ENCODE measurements at regions not wholly inside any gene's neighbourhood (a gene's known extent, or its start where the extent isn't known, plus 50 kb on each side); places are given as distances from the start of the nearest gene placed in this dataset.

DNA sequence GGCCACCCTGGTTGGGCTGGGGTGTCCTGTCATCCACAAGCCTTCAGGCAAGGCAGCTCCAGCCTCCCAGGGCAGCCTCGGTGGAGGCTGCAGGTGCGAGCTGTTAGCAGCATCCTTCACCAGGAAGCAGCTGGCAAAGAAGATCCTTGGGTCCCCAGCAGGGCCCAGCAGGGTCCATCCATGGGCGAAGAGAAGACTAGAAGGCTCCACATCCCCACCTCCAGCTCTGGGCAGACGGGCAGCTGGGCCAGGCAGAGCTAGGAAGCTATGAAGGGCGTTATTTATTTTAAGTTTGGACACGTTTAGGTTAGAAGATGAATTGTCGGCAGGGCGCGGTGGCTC lies 348.5 kb downstream of the TCERG1L start:
- TF ChIP-seq, protein P1, sequence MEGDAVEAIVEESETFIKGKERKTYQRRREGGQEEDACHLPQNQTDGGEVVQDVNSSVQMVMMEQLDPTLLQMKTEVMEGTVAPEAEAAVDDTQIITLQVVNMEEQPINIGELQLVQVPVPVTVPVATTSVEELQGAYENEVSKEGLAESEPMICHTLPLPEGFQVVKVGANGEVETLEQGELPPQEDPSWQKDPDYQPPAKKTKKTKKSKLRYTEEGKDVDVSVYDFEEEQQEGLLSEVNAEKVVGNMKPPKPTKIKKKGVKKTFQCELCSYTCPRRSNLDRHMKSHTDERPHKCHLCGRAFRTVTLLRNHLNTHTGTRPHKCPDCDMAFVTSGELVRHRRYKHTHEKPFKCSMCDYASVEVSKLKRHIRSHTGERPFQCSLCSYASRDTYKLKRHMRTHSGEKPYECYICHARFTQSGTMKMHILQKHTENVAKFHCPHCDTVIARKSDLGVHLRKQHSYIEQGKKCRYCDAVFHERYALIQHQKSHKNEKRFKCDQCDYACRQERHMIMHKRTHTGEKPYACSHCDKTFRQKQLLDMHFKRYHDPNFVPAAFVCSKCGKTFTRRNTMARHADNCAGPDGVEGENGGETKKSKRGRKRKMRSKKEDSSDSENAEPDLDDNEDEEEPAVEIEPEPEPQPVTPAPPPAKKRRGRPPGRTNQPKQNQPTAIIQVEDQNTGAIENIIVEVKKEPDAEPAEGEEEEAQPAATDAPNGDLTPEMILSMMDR (IDR thresholded peaks at IDR 0.05) = no peak
- TF ChIP-seq SIN3A (IDR thresholded peaks at IDR 0.05; ENCODE audit: borderline replicate concordance, insufficient read depth, low read depth, low read length) = no peak
